HepG2 (cell line): ENCODE measurements at regions not wholly inside any gene's neighbourhood (a gene's known extent, or its start where the extent isn't known, plus 50 kb on each side); places are given as distances from the start of the nearest gene placed in this dataset.

Source experiments
- ARID2 ChIP-seq: sonication (generic); formaldehyde crosslinking; IDR thresholded peaks from 2 replicates; pipeline ENCODE4 v1.8.1; 2022; ENCODE audit warnings: mild to moderate bottlenecking, missing genetic modification reagents, borderline replicate concordance
- BRCA1 ChIP-seq: sonication (generic); formaldehyde crosslinking; IDR thresholded peaks from 2 replicates; pipeline ENCODE4 v1.4.0; 2020; ENCODE audit warnings: missing genetic modification reagents
- CREM ChIP-seq, 2 experiments: sonication (generic) in 1 of 2; formaldehyde crosslinking in 1 of 2; IDR thresholded peaks; 2 replicates each; pipeline versions ENCODE4 v1.4.0 to v1.6.1; 2016 to 2020; ENCODE audit warnings: antibody characterized with exemption in 1 of 2, mild to moderate bottlenecking in 1 of 2, missing genetic modification reagents in 1 of 2
- GATA4 ChIP-seq: sonication (generic); IDR thresholded peaks from 2 replicates; pipeline ENCODE4 v1.6.1; 2016; ENCODE audit warnings: antibody characterized with exemption, low read depth, borderline replicate concordance
- HDAC2 ChIP-seq: sonication (generic); formaldehyde crosslinking; IDR thresholded peaks from 2 replicates; pipeline ENCODE4 v1.4.0; 2020; ENCODE audit warnings: missing genetic modification reagents
- HOXA3 ChIP-seq: sonication (generic); formaldehyde crosslinking; IDR thresholded peaks from 2 replicates; pipeline ENCODE4 v1.5.0; 2020; ENCODE audit warnings: missing genetic modification reagents
- RAD21 ChIP-seq: fragments of 450-650 bp; formaldehyde crosslinking; IDR thresholded peaks from 2 replicates; pipeline ENCODE4 v1.5.0; 2020; ENCODE audit warnings: mild to moderate bottlenecking
- RFXAP ChIP-seq: sonication (generic); formaldehyde crosslinking; IDR thresholded peaks from 2 replicates; pipeline ENCODE4 v1.4.0; 2020; ENCODE audit warnings: missing genetic modification reagents, borderline replicate concordance
- SALL2 ChIP-seq: sonication (generic); formaldehyde crosslinking; IDR thresholded peaks from 2 replicates; pipeline ENCODE4 v1.8.1; 2023; ENCODE audit warnings: mild to moderate bottlenecking, missing genetic modification reagents, inconsistent platforms
- ZBTB7B ChIP-seq: sonication (generic); formaldehyde crosslinking; IDR thresholded peaks from 2 replicates; pipeline ENCODE4 v1.4.0; 2020; ENCODE audit warnings: missing genetic modification reagents
- ZNF225 ChIP-seq: sonication (generic); formaldehyde crosslinking; IDR thresholded peaks from 2 replicates; pipeline ENCODE4 v1.4.0; 2020; ENCODE audit warnings: mild to moderate bottlenecking, missing genetic modification reagents
- ZNF333 ChIP-seq: sonication (generic); formaldehyde crosslinking; IDR thresholded peaks from 2 replicates; pipeline ENCODE4 v1.4.0; 2020; ENCODE audit warnings: mild to moderate bottlenecking, missing genetic modification reagents, borderline replicate concordance
- ZNF367 ChIP-seq: sonication (generic); formaldehyde crosslinking; IDR thresholded peaks from 2 replicates; pipeline ENCODE4 v1.4.0; 2020; ENCODE audit warnings: missing genetic modification reagents, borderline replicate concordance
- ZNF556 ChIP-seq: sonication (generic); formaldehyde crosslinking; IDR thresholded peaks from 2 replicates; pipeline ENCODE4 v1.4.0; 2020; ENCODE audit warnings: mild to moderate bottlenecking, missing genetic modification reagents, borderline replicate concordance
- ZNF615 ChIP-seq: sonication (generic); formaldehyde crosslinking; IDR thresholded peaks from 2 replicates; pipeline ENCODE4 v1.5.0; 2020; ENCODE audit warnings: mild to moderate bottlenecking, missing genetic modification reagents, borderline replicate concordance
- TF ChIP-seq, protein P1 (sequence below): fragments of 450-650 bp; IDR thresholded peaks from 2 replicates; pipeline ENCODE4 v1.6.1; 2016
- TF ChIP-seq, protein P2 (sequence below): sonication (generic); formaldehyde crosslinking; IDR thresholded peaks from 2 replicates; pipeline ENCODE4 v1.8.0; 2022; ENCODE audit warnings: missing genetic modification reagents, mild to moderate bottlenecking, moderate library complexity, borderline replicate concordance
- TF ChIP-seq, protein P3 (sequence below): sonication (generic); formaldehyde crosslinking; IDR thresholded peaks from 2 replicates; pipeline ENCODE4 v1.8.0; 2022; ENCODE audit warnings: low read depth, missing genetic modification reagents
- TF ChIP-seq, protein P4 (sequence below): sonication (generic); formaldehyde crosslinking; IDR thresholded peaks from 2 replicates; pipeline ENCODE4 v1.5.0; 2020; ENCODE audit warnings: mild to moderate bottlenecking, missing genetic modification reagents, moderate library complexity
- TF ChIP-seq, protein P5 (sequence below): sonication (generic); formaldehyde crosslinking; IDR thresholded peaks from 2 replicates; pipeline ENCODE4 v1.8.1; 2023; ENCODE audit warnings: mild to moderate bottlenecking, moderate library complexity, missing genetic modification reagents
- TF ChIP-seq, protein P6 (sequence below), 2 experiments: fragments of 450-650 bp in 1 of 2; sonication (generic) in 1 of 2; formaldehyde crosslinking; IDR thresholded peaks; 2 replicates each; pipeline versions ENCODE4 v1.5.0 to v1.8.0; 2020 to 2022; ENCODE audit warnings: mild to moderate bottlenecking in 1 of 2, missing genetic modification reagents in 1 of 2

DNA sequence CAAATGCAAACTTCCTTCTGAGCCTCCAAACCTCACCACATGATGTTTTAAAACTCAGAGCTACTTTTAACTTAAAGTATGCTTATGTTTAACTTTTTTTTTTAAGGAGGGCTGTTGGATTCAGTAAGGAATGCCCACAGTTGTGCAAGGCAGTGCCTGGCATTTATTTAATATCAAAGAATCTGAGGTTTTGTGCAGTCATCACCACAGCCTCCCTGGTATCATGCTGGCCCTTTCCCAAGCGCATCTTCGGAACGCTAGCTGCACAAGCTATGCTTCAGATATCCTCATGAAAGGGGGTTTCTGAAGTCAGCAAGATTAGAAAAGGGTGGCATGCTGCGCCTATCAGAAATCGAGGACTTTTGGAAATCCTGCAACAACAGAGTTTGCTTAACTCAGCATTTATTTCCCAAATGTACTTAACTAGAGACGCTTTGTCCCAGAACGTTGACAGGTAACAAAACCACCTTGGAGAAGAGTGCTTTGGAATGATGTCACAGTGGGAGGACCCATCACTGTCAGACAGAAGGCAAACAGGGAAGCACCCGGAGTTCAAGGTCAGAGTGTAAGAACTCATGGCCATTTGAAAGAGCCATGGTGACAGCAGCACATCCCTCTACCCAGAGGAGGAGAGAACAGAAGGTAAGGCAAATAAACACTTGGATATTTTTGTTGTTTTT is 120.2 kb upstream of the IGF1R start (continued):
- peak; percentile 58; the same call in 1 of the 2 replicates for TF ChIP-seq CREM (IDR thresholded peaks at IDR 0.05)
- TF ChIP-seq CREM (CRISPR knock-in tag; IDR thresholded peaks at IDR 0.05), result no peak
- TF ChIP-seq GATA4, result no peak
- TF ChIP-seq, protein P1, sequence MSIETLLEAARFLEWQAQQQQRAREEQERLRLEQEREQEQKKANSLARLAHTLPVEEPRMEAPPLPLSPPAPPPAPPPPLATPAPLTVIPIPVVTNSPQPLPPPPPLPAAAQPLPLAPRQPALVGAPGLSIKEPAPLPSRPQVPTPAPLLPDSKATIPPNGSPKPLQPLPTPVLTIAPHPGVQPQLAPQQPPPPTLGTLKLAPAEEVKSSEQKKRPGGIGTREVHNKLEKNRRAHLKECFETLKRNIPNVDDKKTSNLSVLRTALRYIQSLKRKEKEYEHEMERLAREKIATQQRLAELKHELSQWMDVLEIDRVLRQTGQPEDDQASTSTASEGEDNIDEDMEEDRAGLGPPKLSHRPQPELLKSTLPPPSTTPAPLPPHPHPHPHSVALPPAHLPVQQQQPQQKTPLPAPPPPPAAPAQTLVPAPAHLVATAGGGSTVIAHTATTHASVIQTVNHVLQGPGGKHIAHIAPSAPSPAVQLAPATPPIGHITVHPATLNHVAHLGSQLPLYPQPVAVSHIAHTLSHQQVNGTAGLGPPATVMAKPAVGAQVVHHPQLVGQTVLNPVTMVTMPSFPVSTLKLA, result no peak
- TF ChIP-seq, protein P2, sequence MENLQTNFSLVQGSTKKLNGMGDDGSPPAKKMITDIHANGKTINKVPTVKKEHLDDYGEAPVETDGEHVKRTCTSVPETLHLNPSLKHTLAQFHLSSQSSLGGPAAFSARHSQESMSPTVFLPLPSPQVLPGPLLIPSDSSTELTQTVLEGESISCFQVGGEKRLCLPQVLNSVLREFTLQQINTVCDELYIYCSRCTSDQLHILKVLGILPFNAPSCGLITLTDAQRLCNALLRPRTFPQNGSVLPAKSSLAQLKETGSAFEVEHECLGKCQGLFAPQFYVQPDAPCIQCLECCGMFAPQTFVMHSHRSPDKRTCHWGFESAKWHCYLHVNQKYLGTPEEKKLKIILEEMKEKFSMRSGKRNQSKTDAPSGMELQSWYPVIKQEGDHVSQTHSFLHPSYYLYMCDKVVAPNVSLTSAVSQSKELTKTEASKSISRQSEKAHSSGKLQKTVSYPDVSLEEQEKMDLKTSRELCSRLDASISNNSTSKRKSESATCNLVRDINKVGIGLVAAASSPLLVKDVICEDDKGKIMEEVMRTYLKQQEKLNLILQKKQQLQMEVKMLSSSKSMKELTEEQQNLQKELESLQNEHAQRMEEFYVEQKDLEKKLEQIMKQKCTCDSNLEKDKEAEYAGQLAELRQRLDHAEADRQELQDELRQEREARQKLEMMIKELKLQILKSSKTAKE (CRISPR knock-in tag), result peak; percentile 93
- no peak for TF ChIP-seq RAD21 (CRISPR knock-in tag)
- peak; percentile 74; the same call in 1 of the 2 replicates for TF ChIP-seq HDAC2 (CRISPR knock-in tag)
- TF ChIP-seq ZNF615 (CRISPR knock-in tag), result no peak
- TF ChIP-seq SALL2 (CRISPR knock-in tag), result no peak
- no peak for TF ChIP-seq ARID2
- TF ChIP-seq ZNF225 (CRISPR knock-in tag), result no peak
- TF ChIP-seq ZBTB7B (CRISPR knock-in tag), result no peak
- TF ChIP-seq HOXA3 (CRISPR knock-in tag), result peak; percentile 34; the same call in 1 of the 2 replicates
- TF ChIP-seq ZNF333 (CRISPR knock-in tag), result no peak
- TF ChIP-seq BRCA1 (CRISPR knock-in tag), result no peak
- TF ChIP-seq, protein P3, sequence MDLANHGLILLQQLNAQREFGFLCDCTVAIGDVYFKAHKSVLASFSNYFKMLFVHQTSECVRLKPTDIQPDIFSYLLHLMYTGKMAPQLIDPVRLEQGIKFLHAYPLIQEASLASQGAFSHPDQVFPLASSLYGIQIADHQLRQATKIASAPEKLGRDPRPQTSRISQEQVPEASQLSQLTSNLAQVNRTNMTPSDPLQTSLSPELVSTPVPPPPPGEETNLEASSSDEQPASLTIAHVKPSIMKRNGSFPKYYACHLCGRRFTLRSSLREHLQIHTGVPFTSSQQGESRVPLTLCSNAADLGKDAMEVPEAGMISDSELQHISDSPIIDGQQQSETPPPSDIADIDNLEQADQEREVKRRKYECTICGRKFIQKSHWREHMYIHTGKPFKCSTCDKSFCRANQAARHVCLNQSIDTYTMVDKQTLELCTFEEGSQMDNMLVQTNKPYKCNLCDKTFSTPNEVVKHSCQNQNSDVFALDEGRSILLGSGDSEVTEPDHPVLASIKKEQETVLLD (CRISPR knock-in tag), result no peak
- no peak for TF ChIP-seq ZNF556 (CRISPR knock-in tag)
- TF ChIP-seq ZNF367 (CRISPR knock-in tag), result no peak
- no peak for TF ChIP-seq RFXAP (CRISPR knock-in tag)
- TF ChIP-seq, protein P4, sequence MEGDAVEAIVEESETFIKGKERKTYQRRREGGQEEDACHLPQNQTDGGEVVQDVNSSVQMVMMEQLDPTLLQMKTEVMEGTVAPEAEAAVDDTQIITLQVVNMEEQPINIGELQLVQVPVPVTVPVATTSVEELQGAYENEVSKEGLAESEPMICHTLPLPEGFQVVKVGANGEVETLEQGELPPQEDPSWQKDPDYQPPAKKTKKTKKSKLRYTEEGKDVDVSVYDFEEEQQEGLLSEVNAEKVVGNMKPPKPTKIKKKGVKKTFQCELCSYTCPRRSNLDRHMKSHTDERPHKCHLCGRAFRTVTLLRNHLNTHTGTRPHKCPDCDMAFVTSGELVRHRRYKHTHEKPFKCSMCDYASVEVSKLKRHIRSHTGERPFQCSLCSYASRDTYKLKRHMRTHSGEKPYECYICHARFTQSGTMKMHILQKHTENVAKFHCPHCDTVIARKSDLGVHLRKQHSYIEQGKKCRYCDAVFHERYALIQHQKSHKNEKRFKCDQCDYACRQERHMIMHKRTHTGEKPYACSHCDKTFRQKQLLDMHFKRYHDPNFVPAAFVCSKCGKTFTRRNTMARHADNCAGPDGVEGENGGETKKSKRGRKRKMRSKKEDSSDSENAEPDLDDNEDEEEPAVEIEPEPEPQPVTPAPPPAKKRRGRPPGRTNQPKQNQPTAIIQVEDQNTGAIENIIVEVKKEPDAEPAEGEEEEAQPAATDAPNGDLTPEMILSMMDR (CRISPR knock-in tag), result no peak
- TF ChIP-seq, protein P5, sequence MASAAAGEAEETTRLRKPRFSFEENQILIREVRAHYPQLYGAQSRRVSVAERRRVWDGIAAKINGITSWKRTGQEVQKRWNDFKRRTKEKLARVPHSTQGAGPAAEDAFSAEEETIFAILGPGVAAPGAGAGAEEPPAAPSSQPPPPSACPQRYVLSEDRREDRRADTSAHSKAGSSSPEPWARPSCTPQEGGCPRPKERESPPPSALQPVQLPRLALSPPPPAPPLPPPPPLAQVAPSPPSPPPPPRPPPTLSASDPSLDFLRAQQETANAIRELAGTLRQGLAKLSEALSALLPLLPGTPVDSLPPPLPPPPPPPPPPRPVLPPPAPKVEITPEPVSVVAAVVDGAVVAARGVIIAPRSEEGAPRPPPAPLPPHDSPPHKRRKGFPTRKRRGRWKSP (CRISPR knock-in tag), result no peak
- TF ChIP-seq, protein P6, sequence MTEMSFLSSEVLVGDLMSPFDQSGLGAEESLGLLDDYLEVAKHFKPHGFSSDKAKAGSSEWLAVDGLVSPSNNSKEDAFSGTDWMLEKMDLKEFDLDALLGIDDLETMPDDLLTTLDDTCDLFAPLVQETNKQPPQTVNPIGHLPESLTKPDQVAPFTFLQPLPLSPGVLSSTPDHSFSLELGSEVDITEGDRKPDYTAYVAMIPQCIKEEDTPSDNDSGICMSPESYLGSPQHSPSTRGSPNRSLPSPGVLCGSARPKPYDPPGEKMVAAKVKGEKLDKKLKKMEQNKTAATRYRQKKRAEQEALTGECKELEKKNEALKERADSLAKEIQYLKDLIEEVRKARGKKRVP (CRISPR knock-in tag; IDR thresholded peaks at IDR 0.05), result peak in 1 of 2 experiments; percentile 49; a peak in 1 of 4 replicates
